GM21515 (cell line): ENCODE measurements at regions not wholly inside any gene's neighbourhood (a gene's known extent, or its start where the extent isn't known, plus 50 kb on each side); places are given as distances from the start of the nearest gene placed in this dataset.
"Not testable (repeated sequence)": the region's sequence is repeated elsewhere in the genome, so short reads cannot be mapped to it uniquely, and the experiment has no call there.

Experiments used
- ATAC-seq: cut with Tn5 transposase; IDR thresholded peaks from one replicate; pipeline ENCODE4 v1.9.1; 2021; ENCODE audit not compliant: unreplicated experiment

- ATAC-seq, result no peak
Observed at GRCh38 chr10:63915240-63915639, 394.0 kb downstream of the REEP3 start.

GRCh38 chr10:63917363-63917762, 396.2 kb downstream of the REEP3 start:
- ATAC-seq, result no peak

GRCh38 chr10:63919575-63920279, 398.5 kb downstream of the REEP3 start:
- no peak for ATAC-seq

- no peak for ATAC-seq
Observed at GRCh38 chr10:63920926-63921325, 399.7 kb downstream of the REEP3 start.

- no peak for ATAC-seq
Observed at GRCh38 chr10:63921908-63922467, 400.8 kb downstream of the REEP3 start.

GRCh38 chr10:63922468-63923284, 401.5 kb downstream of the REEP3 start:
- ATAC-seq, result no peak

GRCh38 chr10:63929831-63930467, 408.7 kb downstream of the REEP3 start:
- ATAC-seq, result no peak

GRCh38 chr10:63930584-63930983, 409.4 kb downstream of the REEP3 start:
- no peak for ATAC-seq

- ATAC-seq, result no peak
Observed at GRCh38 chr10:63935705-63936104, 414.5 kb downstream of the REEP3 start.

GRCh38 chr10:63940277-63940922, 419.2 kb downstream of the REEP3 start:
- no peak for ATAC-seq

GRCh38 chr10:63964406-63964805, 443.2 kb downstream of the REEP3 start:
- ATAC-seq, result no peak

- no peak for ATAC-seq
Observed at GRCh38 chr10:63965846-63966245, 444.6 kb downstream of the REEP3 start.

GRCh38 chr10:63972949-63973827, 452.0 kb downstream of the REEP3 start:
- no peak for ATAC-seq

- peak; percentile 92 for ATAC-seq
Observed at GRCh38 chr10:63976538-63976937, 455.3 kb downstream of the REEP3 start.

- peak; percentile 65 for ATAC-seq
Observed at GRCh38 chr10:63977329-63977923, 456.2 kb downstream of the REEP3 start.

- not testable (repeated sequence) for ATAC-seq
Observed at GRCh38 chr10:63980870-63981269, 459.7 kb downstream of the REEP3 start.

GRCh38 chr10:63984061-63984460, 462.9 kb downstream of the REEP3 start:
- ATAC-seq, result not testable (repeated sequence)

GRCh38 chr10:63986536-63986935, 465.3 kb downstream of the REEP3 start:
- ATAC-seq, result no peak

GRCh38 chr10:63987212-63987611, 466.0 kb downstream of the REEP3 start:
- ATAC-seq, result no peak

- no peak for ATAC-seq
Observed at GRCh38 chr10:63994371-63994770, 473.2 kb downstream of the REEP3 start.
